T-helper 2 cell treated with Interferon-gamma antibody and Interleukin-4, amounts not matched to agents 5 μg/mL and 100 μg/mL, for 36 hours (primary cell): ENCODE measurements at regions not wholly inside any gene's neighbourhood (a gene's known extent, or its start where the extent isn't known, plus 50 kb on each side); places are given as distances from the start of the nearest gene placed in this dataset.

ENCODE experiments used
- DNase-seq: peaks from one replicate; pipeline ENCODE4 v3.0.0; 2021; ENCODE audit warnings: low spot score
- H3K27ac Mint-ChIP-seq: one replicate; pipeline ENCODE4 v1.8.0; 2021; ENCODE audit warnings: mild to moderate bottlenecking, mixed read lengths
- H3K27me3 Mint-ChIP-seq: one replicate; pipeline ENCODE4 v1.8.0; 2021; ENCODE audit warnings: low read depth, mixed read lengths
- H3K36me3 Mint-ChIP-seq: one replicate; pipeline ENCODE4 v1.8.0; 2021; ENCODE audit warnings: low read depth, mixed read lengths
- H3K4me1 Mint-ChIP-seq: one replicate; pipeline ENCODE4 v1.8.0; 2021; ENCODE audit warnings: low read depth, mixed read lengths
- H3K4me3 Mint-ChIP-seq: one replicate; pipeline ENCODE4 v1.8.0; 2022; ENCODE audit warnings: mild to moderate bottlenecking, moderate library complexity, mixed read lengths
- H3K9me3 Mint-ChIP-seq: one replicate; pipeline ENCODE4 v1.8.0; 2021; ENCODE audit warnings: mixed read lengths

GRCh38 chr12:126899926-126900792, 1366.8 kb upstream of the TMEM132C start:
- Mint-ChIP-seq H3K4me1 (no peaks in the 10 kb centered on the region), H3K27ac (no peak overlapping the region), H3K4me3 (no peak overlapping the region), H3K9me3 (peaks cover 3% of the 10 kb centered on the region), H3K27me3 (no peaks in the 10 kb centered on the region), H3K36me3 (no peaks in the 10 kb centered on the region)
- no peak for DNase-seq

- Mint-ChIP-seq H3K27me3 (no peaks in the 10 kb centered on the region), H3K9me3 (peaks cover 5% of the 10 kb centered on the region), H3K27ac (no peak overlapping the region), H3K36me3 (no peaks in the 10 kb centered on the region), H3K4me1 (no peaks in the 10 kb centered on the region), H3K4me3 (no peak overlapping the region)
- no peak for DNase-seq
Observed at GRCh38 chr12:126903027-126903876, 1363.7 kb upstream of the TMEM132C start.

GRCh38 chr12:126905752-126906151, 1361.2 kb upstream of the TMEM132C start:
- H3K4me1 Mint-ChIP-seq, result no peaks in the 10 kb centered on the region
- no peak overlapping the region for H3K4me3 Mint-ChIP-seq
- peaks cover 5% of the 10 kb centered on the region for H3K9me3 Mint-ChIP-seq
- H3K27ac Mint-ChIP-seq, result no peak overlapping the region
- DNase-seq, result no peak
- H3K36me3 Mint-ChIP-seq, result no peaks in the 10 kb centered on the region
- no peaks in the 10 kb centered on the region for H3K27me3 Mint-ChIP-seq

GRCh38 chr12:126907900-126908764, 1358.8 kb upstream of the TMEM132C start:
- no peak overlapping the region for H3K4me3 Mint-ChIP-seq

GRCh38 chr12:126908765-126909142, 1358.2 kb upstream of the TMEM132C start:
- H3K4me1 Mint-ChIP-seq, result no peaks in the 10 kb centered on the region
- no peak overlapping the region for H3K4me3 Mint-ChIP-seq
- no peak overlapping the region for H3K27ac Mint-ChIP-seq
- no peaks in the 10 kb centered on the region for H3K27me3 Mint-ChIP-seq
- H3K9me3 Mint-ChIP-seq, result peaks cover 8% of the 10 kb centered on the region
- H3K36me3 Mint-ChIP-seq, result no peaks in the 10 kb centered on the region
- no peak for DNase-seq

More at GRCh38 chr12:126907900-126908764, 1358.8 kb upstream of the TMEM132C start:
- Mint-ChIP-seq H3K27ac (no peak overlapping the region), H3K9me3 (peaks cover 8% of the 10 kb centered on the region), H3K36me3 (no peaks in the 10 kb centered on the region), H3K27me3 (no peaks in the 10 kb centered on the region), H3K4me1 (no peaks in the 10 kb centered on the region)
- DNase-seq, result no peak

- Mint-ChIP-seq H3K27me3 (no peaks in the 10 kb centered on the region), H3K4me3 (no peak overlapping the region), H3K9me3 (peaks cover 7% of the 10 kb centered on the region), H3K36me3 (no peaks in the 10 kb centered on the region), H3K27ac (no peak overlapping the region), H3K4me1 (no peaks in the 10 kb centered on the region)
- no peak for DNase-seq
Observed at GRCh38 chr12:126910570-126910969, 1356.4 kb upstream of the TMEM132C start.

- DNase-seq, result no peak
- Mint-ChIP-seq H3K36me3 (no peaks in the 10 kb centered on the region), H3K27ac (no peak overlapping the region), H3K4me3 (no peak overlapping the region), H3K27me3 (no peaks in the 10 kb centered on the region), H3K4me1 (no peaks in the 10 kb centered on the region), H3K9me3 (peaks cover 3% of the 10 kb centered on the region)
Observed at GRCh38 chr12:126912111-126912510, 1354.9 kb upstream of the TMEM132C start.

GRCh38 chr12:126914170-126914793, 1352.7 kb upstream of the TMEM132C start:
- Mint-ChIP-seq H3K36me3 (no peaks in the 10 kb centered on the region), H3K4me3 (no peak overlapping the region), H3K27ac (no peak overlapping the region), H3K27me3 (no peaks in the 10 kb centered on the region), H3K4me1 (no peaks in the 10 kb centered on the region), H3K9me3 (peaks cover 3% of the 10 kb centered on the region)
- no peak for DNase-seq

- Mint-ChIP-seq H3K9me3 (peaks cover 3% of the 10 kb centered on the region), H3K27me3 (no peaks in the 10 kb centered on the region), H3K36me3 (no peaks in the 10 kb centered on the region), H3K27ac (no peak overlapping the region), H3K4me3 (no peak overlapping the region), H3K4me1 (no peaks in the 10 kb centered on the region)
- DNase-seq, result no peak
Observed at GRCh38 chr12:126915309-126915708, 1351.7 kb upstream of the TMEM132C start.

GRCh38 chr12:126926023-126926594, 1340.9 kb upstream of the TMEM132C start:
- Mint-ChIP-seq H3K9me3 (no peaks in the 10 kb centered on the region), H3K27ac (no peak overlapping the region), H3K4me3 (no peak overlapping the region), H3K36me3 (no peaks in the 10 kb centered on the region), H3K4me1 (no peaks in the 10 kb centered on the region), H3K27me3 (no peaks in the 10 kb centered on the region)
- DNase-seq, result no peak

GRCh38 chr12:126930234-126930633, 1336.7 kb upstream of the TMEM132C start:
- H3K4me1 Mint-ChIP-seq, result no peaks in the 10 kb centered on the region
- no peak overlapping the region for H3K4me3 Mint-ChIP-seq
- no peak for DNase-seq
- no peaks in the 10 kb centered on the region for H3K9me3 Mint-ChIP-seq
- no peak overlapping the region for H3K27ac Mint-ChIP-seq
- H3K36me3 Mint-ChIP-seq, result no peaks in the 10 kb centered on the region
- no peaks in the 10 kb centered on the region for H3K27me3 Mint-ChIP-seq

GRCh38 chr12:126932156-126932555, 1334.8 kb upstream of the TMEM132C start:
- H3K27me3 Mint-ChIP-seq, result no peaks in the 10 kb centered on the region
- H3K27ac Mint-ChIP-seq, result no peak overlapping the region
- H3K36me3 Mint-ChIP-seq, result no peaks in the 10 kb centered on the region
- DNase-seq, result no peak
- no peaks in the 10 kb centered on the region for H3K4me1 Mint-ChIP-seq
- no peaks in the 10 kb centered on the region for H3K9me3 Mint-ChIP-seq
- no peak overlapping the region for H3K4me3 Mint-ChIP-seq

GRCh38 chr12:126935435-126935834, 1331.5 kb upstream of the TMEM132C start:
- no peaks in the 10 kb centered on the region for H3K4me1 Mint-ChIP-seq
- no peak overlapping the region for H3K4me3 Mint-ChIP-seq
- H3K27me3 Mint-ChIP-seq, result no peaks in the 10 kb centered on the region
- no peaks in the 10 kb centered on the region for H3K36me3 Mint-ChIP-seq
- H3K9me3 Mint-ChIP-seq, result no peaks in the 10 kb centered on the region
- DNase-seq, result no peak
- no peak overlapping the region for H3K27ac Mint-ChIP-seq
